ENCODE measurements at regions not wholly inside any gene's neighbourhood (a gene's known extent, or its start where the extent isn't known, plus 50 kb on each side); places are given as distances from the start of the nearest gene placed in this dataset.
A peak's percentile ranks its signal among the peaks of the same experiment; 100 is the strongest.

DNA sequence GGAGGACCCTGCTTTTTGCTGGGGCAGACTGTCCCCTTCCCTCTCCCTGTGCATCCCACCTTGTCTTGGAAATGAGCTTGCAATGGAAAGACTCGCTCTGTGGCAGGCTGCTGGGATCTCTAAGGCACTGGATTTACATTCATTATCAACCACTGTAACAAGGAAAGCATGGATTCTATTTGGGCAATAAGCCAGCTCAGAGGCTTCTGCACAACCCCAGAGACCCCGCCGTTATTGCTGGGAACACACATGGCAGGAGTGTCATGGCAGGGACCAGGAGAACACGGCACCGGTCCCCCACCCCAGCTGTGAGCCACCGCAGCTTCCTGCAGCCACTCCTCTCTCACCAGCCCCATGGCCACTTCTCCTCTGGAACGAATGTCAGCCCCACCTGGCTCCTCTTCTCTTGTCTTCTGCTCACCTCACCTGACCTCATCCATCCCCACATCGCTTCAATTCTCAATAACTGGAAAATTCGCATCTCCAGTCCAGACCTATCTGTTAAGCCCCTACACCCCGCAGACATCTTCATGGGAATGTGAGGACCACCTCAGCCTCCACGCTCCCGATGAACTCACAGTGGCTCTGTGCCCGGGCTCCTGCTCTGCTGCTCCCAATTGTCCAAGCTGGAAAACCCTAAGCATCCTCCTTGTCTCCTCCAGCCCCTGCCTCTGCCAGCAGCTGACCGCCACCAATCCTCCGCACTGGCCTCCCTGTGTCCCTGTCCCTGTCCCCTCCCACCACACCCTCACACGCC is 181.5 kb downstream of the USP12 start:
- TF ChIP-seq ZFX (IDR thresholded peaks at IDR 0.05; ENCODE audit: borderline replicate concordance): no peak
- TF ChIP-seq, protein P1, sequence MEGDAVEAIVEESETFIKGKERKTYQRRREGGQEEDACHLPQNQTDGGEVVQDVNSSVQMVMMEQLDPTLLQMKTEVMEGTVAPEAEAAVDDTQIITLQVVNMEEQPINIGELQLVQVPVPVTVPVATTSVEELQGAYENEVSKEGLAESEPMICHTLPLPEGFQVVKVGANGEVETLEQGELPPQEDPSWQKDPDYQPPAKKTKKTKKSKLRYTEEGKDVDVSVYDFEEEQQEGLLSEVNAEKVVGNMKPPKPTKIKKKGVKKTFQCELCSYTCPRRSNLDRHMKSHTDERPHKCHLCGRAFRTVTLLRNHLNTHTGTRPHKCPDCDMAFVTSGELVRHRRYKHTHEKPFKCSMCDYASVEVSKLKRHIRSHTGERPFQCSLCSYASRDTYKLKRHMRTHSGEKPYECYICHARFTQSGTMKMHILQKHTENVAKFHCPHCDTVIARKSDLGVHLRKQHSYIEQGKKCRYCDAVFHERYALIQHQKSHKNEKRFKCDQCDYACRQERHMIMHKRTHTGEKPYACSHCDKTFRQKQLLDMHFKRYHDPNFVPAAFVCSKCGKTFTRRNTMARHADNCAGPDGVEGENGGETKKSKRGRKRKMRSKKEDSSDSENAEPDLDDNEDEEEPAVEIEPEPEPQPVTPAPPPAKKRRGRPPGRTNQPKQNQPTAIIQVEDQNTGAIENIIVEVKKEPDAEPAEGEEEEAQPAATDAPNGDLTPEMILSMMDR (IDR thresholded peaks at IDR 0.05): no peak
- H3K27ac ChIP-seq: no peak overlapping the region

DNA sequence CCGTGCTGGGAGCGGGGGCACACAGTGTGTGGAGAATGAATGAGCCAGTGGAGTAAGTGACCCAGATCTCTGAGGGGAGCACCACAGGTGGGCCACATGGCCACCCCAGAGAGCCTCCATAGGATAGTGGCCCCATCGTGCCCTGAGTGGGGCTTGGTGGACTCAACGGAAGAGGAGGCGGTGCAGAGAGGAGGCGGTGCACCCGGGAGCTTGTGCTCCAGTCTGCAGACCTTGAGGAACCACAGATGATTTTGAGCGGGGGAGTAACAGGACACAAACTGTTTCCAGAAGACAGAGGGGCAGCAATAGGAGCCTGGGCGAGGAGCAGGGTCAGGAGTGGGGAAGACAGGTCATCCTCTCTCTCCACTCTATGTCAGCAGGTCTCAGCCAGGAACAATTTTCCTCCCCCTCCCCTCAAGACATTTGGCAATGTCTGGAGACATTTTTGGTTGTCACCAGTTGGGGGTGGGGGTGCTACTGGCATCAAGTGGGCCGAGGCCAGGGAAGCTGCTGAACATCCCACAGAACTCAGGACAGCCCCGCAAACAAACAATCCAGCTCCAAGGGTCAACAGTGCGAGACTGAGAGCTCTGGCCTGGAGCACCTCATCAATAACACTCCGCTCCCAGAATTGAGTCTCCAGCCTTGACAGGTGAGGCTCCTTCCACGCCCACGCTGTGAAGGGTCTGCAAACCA is 182.2 kb downstream of the USP12 start:
- H3K27ac ChIP-seq: no peak overlapping the region
- TF ChIP-seq ZFX (IDR thresholded peaks at IDR 0.05; ENCODE audit: borderline replicate concordance): no peak
- TF ChIP-seq, protein P1 (IDR thresholded peaks at IDR 0.05): no peak

DNA sequence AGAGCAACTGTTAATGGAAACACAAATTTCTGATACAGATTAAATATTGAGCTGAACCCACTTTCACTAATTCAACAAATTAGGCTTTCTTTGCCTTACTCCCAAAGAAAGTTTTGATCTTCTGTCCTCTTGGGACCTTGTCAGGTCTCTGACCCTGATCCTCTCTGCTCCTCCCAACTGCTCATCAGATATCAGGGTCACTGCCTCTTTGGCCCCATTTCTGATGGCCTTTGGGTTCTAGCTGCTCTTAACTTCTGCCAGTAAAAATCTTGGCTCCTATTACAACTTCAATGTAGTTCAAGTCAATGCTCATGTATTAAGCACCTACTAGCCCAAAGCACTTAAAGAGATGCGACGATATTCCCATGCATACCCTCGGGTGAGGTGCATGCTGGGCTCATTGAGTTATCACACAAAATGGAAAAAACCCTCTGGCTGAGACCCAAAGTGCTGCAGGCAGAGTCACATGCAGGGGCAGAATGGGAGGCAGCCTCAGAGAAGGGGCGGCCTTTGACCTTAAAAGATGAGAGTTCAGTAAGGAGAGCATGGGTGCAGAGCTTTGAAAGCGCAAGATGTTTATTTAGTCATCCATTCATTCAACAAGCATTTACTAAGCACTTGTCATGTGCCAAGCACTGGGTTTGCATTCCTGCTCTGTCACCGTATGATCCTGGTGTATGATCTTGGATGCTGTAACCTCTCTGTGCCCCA is 183.4 kb downstream of the USP12 start:
- no peak overlapping the region for H3K27ac ChIP-seq
- TF ChIP-seq ZFX (IDR thresholded peaks at IDR 0.05; ENCODE audit: borderline replicate concordance): no peak
- TF ChIP-seq, protein P1 (IDR thresholded peaks at IDR 0.05): no peak

DNA sequence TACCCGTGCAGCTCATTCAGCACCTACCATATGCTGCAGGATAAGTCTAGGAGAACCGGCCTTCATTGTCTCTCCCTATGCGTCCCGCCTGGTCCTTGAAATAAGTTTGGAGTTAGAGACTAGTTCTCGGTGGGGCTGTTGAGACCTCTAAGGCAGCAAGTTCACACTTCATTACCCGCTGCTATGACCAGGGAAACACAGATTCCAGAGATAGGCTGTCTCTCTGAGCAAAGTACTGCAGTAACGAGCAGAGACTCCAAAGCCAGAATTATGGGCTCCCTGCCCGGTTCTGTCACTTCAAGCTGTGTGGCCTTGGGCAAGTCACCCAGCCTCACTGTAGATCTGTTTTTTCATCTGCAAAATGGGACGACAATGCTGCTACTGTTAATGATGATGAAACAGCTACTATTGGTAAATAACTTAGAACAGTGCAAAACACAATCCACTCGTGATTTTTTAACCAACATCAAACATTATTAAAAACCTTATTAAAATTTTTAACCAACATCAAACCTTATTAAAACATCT is 184.1 kb downstream of the USP12 start:
- H3K27ac ChIP-seq: no peak overlapping the region
- TF ChIP-seq ZFX (IDR thresholded peaks at IDR 0.05; ENCODE audit: borderline replicate concordance): no peak
- TF ChIP-seq, protein P1 (IDR thresholded peaks at IDR 0.05): no peak

DNA sequence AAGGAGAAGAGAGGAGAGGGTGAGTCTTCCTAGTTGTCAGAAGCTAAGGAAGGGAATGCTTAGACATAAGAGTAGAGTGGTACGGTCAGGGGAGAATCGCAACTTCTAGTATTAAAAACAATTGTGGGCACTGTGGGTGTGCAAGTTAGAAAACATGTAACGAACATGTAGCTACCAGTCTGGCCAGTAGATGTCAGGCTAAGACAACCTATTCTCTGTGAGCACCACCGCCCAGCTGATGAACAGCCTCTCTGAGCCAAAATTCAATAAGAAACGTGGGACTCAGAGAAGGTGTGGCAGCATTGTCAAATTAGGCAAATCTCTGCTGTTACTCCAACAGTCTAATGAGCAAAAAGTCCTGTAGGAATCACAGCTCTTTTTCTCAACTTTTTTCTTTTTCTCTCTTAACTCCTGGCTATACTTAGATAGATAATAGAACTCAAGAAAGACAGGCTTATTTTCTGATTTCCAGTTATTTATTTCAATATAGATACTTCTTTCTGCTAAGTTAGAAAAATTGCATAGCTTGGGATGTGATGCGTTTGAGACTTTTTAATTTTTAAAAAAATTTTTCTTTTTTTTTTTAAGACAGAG is 186.2 kb downstream of the USP12 start:
- TF ChIP-seq, protein P1 (IDR thresholded peaks at IDR 0.05): peak; percentile 73
- no peak for TF ChIP-seq ZFX (IDR thresholded peaks at IDR 0.05; ENCODE audit: borderline replicate concordance)
- H3K27ac ChIP-seq: no peak overlapping the region

DNA sequence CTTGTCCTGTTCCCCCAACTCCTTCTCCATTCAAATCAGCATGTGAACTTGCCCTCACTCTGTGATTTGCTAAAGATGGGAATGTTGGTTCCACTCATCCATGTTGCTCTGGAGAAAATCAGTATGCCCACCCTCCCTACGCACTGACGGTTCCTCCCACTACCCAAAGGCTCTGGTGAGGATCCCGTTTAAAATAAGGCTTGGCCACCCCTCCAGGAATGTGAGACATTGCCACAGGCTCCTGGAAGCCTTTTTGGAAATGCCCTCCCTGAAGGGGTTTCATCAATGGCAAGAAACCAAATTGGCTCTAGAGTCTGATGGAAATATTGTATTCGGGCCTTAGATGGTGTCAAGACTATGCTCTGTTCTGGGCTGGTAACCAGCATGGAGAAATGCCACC is 187.3 kb downstream of the USP12 start:
- H3K27ac ChIP-seq: no peak overlapping the region

More for the DNA sequence above, 187.3 kb downstream of the USP12 start:
- TF ChIP-seq, protein P1 (IDR thresholded peaks at IDR 0.05): no peak
- no peak for TF ChIP-seq ZFX (IDR thresholded peaks at IDR 0.05; ENCODE audit: borderline replicate concordance)

All from 22Rv1 (cell line).